ENCODE measurements at regions not wholly inside any gene's neighbourhood (a gene's known extent, or its start where the extent isn't known, plus 50 kb on each side); places are given as distances from the start of the nearest gene placed in this dataset.
A peak's percentile ranks its signal among the peaks of the same experiment; 100 is the strongest.

GRCh38 chr21:35410123-35410522 is 361.0 kb upstream of the RUNX1 start:
- Histone ChIP-seq H4K20me1 (ENCODE audit: control insufficient read depth, insufficient read depth, insufficient read length) (no peaks in the 10 kb centered on the region), H2AK5ac (ENCODE audit: insufficient read length, low read length) (no peak overlapping the region), H2BK12ac (ENCODE audit: insufficient read length, low read depth, low read length) (no peak overlapping the region), H3K9me3 (ENCODE audit: control insufficient read depth, low read depth, low read length) (no peaks in the 10 kb centered on the region), H2BK5ac (ENCODE audit: insufficient read length, low read length) (no peak overlapping the region), H3K18ac (ENCODE audit: insufficient read length, low read depth, low read length) (no peak overlapping the region), H3K4me1 (ENCODE audit: insufficient read depth, low read length) (peaks cover 5% of the 10 kb centered on the region; the same call in 1 of the 2 replicates), H3K4me2 (ENCODE audit: insufficient read depth, insufficient read length, low read length) (no peak overlapping the region), H3T11ph (ENCODE audit: low read length) (no peak overlapping the region), H4K8ac (replicated peaks; ENCODE audit: insufficient read length, low read depth, low read length) (no peak overlapping the region), H3K4ac (ENCODE audit: low read depth, low read length) (no peak overlapping the region), H3K23ac (ENCODE audit: insufficient read length, low read depth, low read length) (no peak overlapping the region), H2BK120ac (ENCODE audit: low read depth, low read length, poor library complexity, severe bottlenecking) (no peak overlapping the region), H3K14ac (ENCODE audit: insufficient read depth, low read length) (no peak overlapping the region), H2AFZ (ENCODE audit: low read length) (no peak overlapping the region), H3K79me2 (ENCODE audit: insufficient read depth, low read length) (no peaks in the 10 kb centered on the region), H3K23me2 (ENCODE audit: insufficient read length, low read depth, low read length, poor library complexity, severe bottlenecking) (no peaks in the 10 kb centered on the region), H3K9ac (ENCODE audit: extremely low read depth, insufficient read length, low read length) (no peak overlapping the region), H4K91ac (ENCODE audit: insufficient read length, low read depth, low read length) (no peak overlapping the region), H4K5ac (ENCODE audit: insufficient read length, low read depth, low read length) (no peak overlapping the region), H3K27me3 (ENCODE audit: insufficient read depth, low read length) (no peaks in the 10 kb centered on the region), H3K56ac (ENCODE audit: insufficient read length, low read depth, low read length) (no peak overlapping the region), H3K79me1 (ENCODE audit: insufficient read depth, low read depth, low read length, poor library complexity, severe bottlenecking) (no peaks in the 10 kb centered on the region), H3K27ac (ENCODE audit: insufficient read length, low read depth, low read length) (no peak overlapping the region), H2BK20ac (ENCODE audit: low read depth, low read length, poor library complexity, severe bottlenecking) (no peak overlapping the region), H2BK15ac (ENCODE audit: low read depth, low read length) (no peak overlapping the region)
- no CpG with 5 or more reads among the region's 1 CpG for WGBS (ENCODE audit: extremely low coverage, insufficient read length, low lambda C conversion rate)
- no peak for DNase-seq
- peaks cover 2% of the 10 kb centered on the region; the same call in 1 of the 2 replicates for H3K27me3 Mint-ChIP-seq (ENCODE audit: low read depth)
- no peak overlapping the region for H3K4me3 Mint-ChIP-seq
- H3K36me3 Mint-ChIP-seq (ENCODE audit: insufficient read depth in 1 of 3, low read depth in 3 of 3): no peaks in the 10 kb centered on the region
- no peaks in the 10 kb centered on the region; a peak in 3 of 5 replicates for H3K9me3 Mint-ChIP-seq
- no peak for TF ChIP-seq CTCF (conservative IDR thresholded peaks at IDR 0.05)
- peaks cover 38% of the 10 kb centered on the region in 2 experiments for H3K4me1 Mint-ChIP-seq
- 0 out of 7 replicates have a peak overlapping the region, but pooled peaks of 1 of the 3 experiments have one; percentile 11 for H3K27ac Mint-ChIP-seq

All from H9 (cell line).